CD14-positive monocyte (primary cell): ENCODE measurements at regions not wholly inside any gene's neighbourhood (a gene's known extent, or its start where the extent isn't known, plus 50 kb on each side); places are given as distances from the start of the nearest gene placed in this dataset.
"Not testable (repeated sequence)": the region's sequence is repeated elsewhere in the genome, so short reads cannot be mapped to it uniquely, and the experiment has no call there.

Experiments used
- DNase-seq, 3 donors: peaks; one replicate each; pipeline ENCODE4 v3.0.0-alpha.2; 2011 to 2022
- H2AFZ ChIP-seq: 2 replicates; pipeline ENCODE4 v1.6.0; 2012; ENCODE audit warnings: mild to moderate bottlenecking, low read depth, low read length, inconsistent platforms; ENCODE audit not compliant: insufficient read depth, poor library complexity, severe bottlenecking
- H3K27ac ChIP-seq, 2 donors: 1 replicate in 1 of 2; 2 replicates in 1 of 2; pipeline ENCODE4 v1.5.1; 2012 to 2013; ENCODE audit warnings: low read length in 2 of 2, control low read depth in 1 of 2, inconsistent platforms in 1 of 2, low read depth in 1 of 2, mild to moderate bottlenecking in 1 of 2
- H3K27me3 ChIP-seq, 2 donors: one replicate each; pipeline versions ENCODE4 v1.6.0 to v1.6.1; 2011 to 2013; ENCODE audit warnings: low read length in 2 of 2; ENCODE audit not compliant: control insufficient read depth in 2 of 2, insufficient read depth in 2 of 2
- H3K36me3 ChIP-seq, 2 donors: replicated peaks in 1 of 2; 1 replicate in 1 of 2; 2 replicates in 1 of 2; pipeline versions ENCODE4 v1.5.1 to v1.6.1; 2012 to 2013; ENCODE audit warnings: low read length in 2 of 2, control low read depth in 1 of 2, inconsistent platforms in 1 of 2, mild to moderate bottlenecking in 1 of 2; ENCODE audit not compliant: insufficient read depth in 2 of 2, control insufficient read depth in 1 of 2
- H3K4me1 ChIP-seq, 2 donors: 1 replicate in 1 of 2; 2 replicates in 1 of 2; pipeline versions ENCODE4 v1.5.1 to v1.6.1; 2012 to 2013; ENCODE audit warnings: low read length in 2 of 2, control low read depth in 1 of 2, inconsistent platforms in 1 of 2, mild to moderate bottlenecking in 1 of 2, moderate library complexity in 1 of 2; ENCODE audit not compliant: insufficient read depth in 2 of 2, control insufficient read depth in 1 of 2
- H3K4me2 ChIP-seq: replicated peaks from 2 replicates; pipeline ENCODE3; 2012; ENCODE audit warnings: low read length, moderate library complexity, mild to moderate bottlenecking; ENCODE audit not compliant: poor library complexity, severe bottlenecking; ENCODE audit errors: extremely low read depth
- H3K4me3 ChIP-seq, 3 experiments: fragments of 200-600 bp in 1 of 3; sonication (generic) in 1 of 3; replicated peaks in 1 of 3; 1 replicate in 2 of 3; 2 replicates in 1 of 3; pipeline ENCODE4 v1.5.1; 2011 to 2013; ENCODE audit warnings: low read length in 3 of 3, mild to moderate bottlenecking in 3 of 3, control low read depth in 2 of 3, low read depth in 2 of 3, inconsistent platforms in 1 of 3, moderate library complexity in 1 of 3
- H3K79me2 ChIP-seq: 2 replicates; pipeline ENCODE4 v1.6.0; 2012; ENCODE audit warnings: mild to moderate bottlenecking, control low read depth, inconsistent platforms, low read length, moderate library complexity; ENCODE audit not compliant: insufficient read depth
- H3K9ac ChIP-seq: 2 replicates; pipeline ENCODE4 v1.6.0; 2017; ENCODE audit warnings: low read length, mild to moderate bottlenecking; ENCODE audit not compliant: insufficient read depth, poor library complexity, severe bottlenecking
- H3K9me3 ChIP-seq, 2 donors: replicated peaks in 1 of 2; 1 replicate in 1 of 2; 2 replicates in 1 of 2; pipeline versions ENCODE4 v1.5.1 to v1.6.1; 2012 to 2013; ENCODE audit warnings: low read length in 2 of 2, control low read depth in 1 of 2; ENCODE audit not compliant: control insufficient read depth in 1 of 2, insufficient read depth in 1 of 2
- H4K20me1 ChIP-seq: 2 replicates; pipeline ENCODE4 v1.6.0; 2012; ENCODE audit warnings: mild to moderate bottlenecking, low read length, control low read depth, moderate library complexity; ENCODE audit not compliant: insufficient read depth
- H3K27ac Mint-ChIP-seq, 7 donors: one replicate each; pipeline ENCODE4 v1.8.0; 2020; ENCODE audit warnings: mild to moderate bottlenecking in 7 of 7, mixed read lengths in 7 of 7, moderate library complexity in 6 of 7, inconsistent platforms in 2 of 7
- H3K27me3 Mint-ChIP-seq, 3 donors: one replicate each; pipeline ENCODE4 v1.8.0; 2021 to 2022; ENCODE audit warnings: low read depth in 3 of 3, mild to moderate bottlenecking in 3 of 3, mixed read lengths in 3 of 3, moderate library complexity in 3 of 3, inconsistent platforms in 1 of 3
- H3K36me3 Mint-ChIP-seq, 2 donors: one replicate each; pipeline ENCODE4 v1.8.0; 2020; ENCODE audit warnings: mixed read lengths in 2 of 2, inconsistent platforms in 1 of 2, mild to moderate bottlenecking in 1 of 2
- H3K4me1 Mint-ChIP-seq: one replicate; pipeline ENCODE4 v1.8.0; 2020; ENCODE audit warnings: mild to moderate bottlenecking, mixed read lengths
- H3K4me3 Mint-ChIP-seq, 2 donors: one replicate each; pipeline ENCODE4 v1.8.0; 2020; ENCODE audit warnings: mild to moderate bottlenecking in 2 of 2, mixed read lengths in 2 of 2, moderate library complexity in 1 of 2
- H3K9me3 Mint-ChIP-seq, 7 donors: one replicate each; pipeline ENCODE4 v1.8.0; 2020 to 2022; ENCODE audit warnings: mixed read lengths in 7 of 7, mild to moderate bottlenecking in 6 of 7, moderate library complexity in 6 of 7, inconsistent platforms in 2 of 7
- CTCF ChIP-seq: fragments of 200-600 bp; IDR thresholded peaks from one replicate; pipeline ENCODE4 v1.8.0; 2022; ENCODE audit warnings: antibody characterized with exemption, mild to moderate bottlenecking
- WGBS: methylation state at CpG from one replicate; pipeline ENCODE4 v1.1.5; 2013; ENCODE audit warnings: missing lambda C conversion rate; ENCODE audit not compliant: insufficient coverage; 5-methylcytosine and 5-hydroxymethylcytosine counted together
- intact Hi-C, 2 donors: fragments of 100-400 bp; cut with micrococcal nuclease; formaldehyde crosslinking; loops; one replicate each; pipeline versions ENCODE4 v1.15.0 to v1.15.1; 2023

GRCh38 chr14:101673873-101674272, 87.6 kb upstream of the PPP2R5C start:
- Histone ChIP-seq H3K79me2 (no peaks in the 10 kb centered on the region), H3K4me1 (no peaks in the 10 kb centered on the region), H3K27ac (no peak overlapping the region), H3K9ac (no peak overlapping the region), H3K4me3 (no peak overlapping the region), H3K9me3 (peaks cover 0 to 19% of the 10 kb centered on the region in 2 donors), H3K27me3 (peaks cover 0 to 9% of the 10 kb centered on the region in 2 donors), H4K20me1 (no peaks in the 10 kb centered on the region), H3K4me2 (no peak overlapping the region), H3K36me3 (no peaks in the 10 kb centered on the region), H2AFZ (no peak overlapping the region)
- intact Hi-C loops, result no loop called here
- H3K9me3 Mint-ChIP-seq, result peaks cover 10 to 27% (median 22%) of the 10 kb centered on the region in 7 donors
- H3K27ac Mint-ChIP-seq, result no peak overlapping the region
- TF ChIP-seq CTCF, result no peak
- H3K4me1 Mint-ChIP-seq, result no peaks in the 10 kb centered on the region
- DNase-seq, result no peak
- H3K36me3 Mint-ChIP-seq, result no peaks in the 10 kb centered on the region
- WGBS, result 65% methylated on average over 3 of the region's 5 CpGs
- no peak overlapping the region for H3K4me3 Mint-ChIP-seq
- H3K27me3 Mint-ChIP-seq, result peaks cover 7 to 28% (median 12%) of the 10 kb centered on the region in 3 donors

- H3K36me3 Mint-ChIP-seq, DNase-seq, H3K9ac ChIP-seq, H3K79me2 ChIP-seq, H3K4me2 ChIP-seq, H2AFZ ChIP-seq, intact Hi-C loops, H3K27me3 ChIP-seq, H3K27ac Mint-ChIP-seq, H3K4me3 ChIP-seq, H3K36me3 ChIP-seq, H3K4me1 ChIP-seq, H4K20me1 ChIP-seq, H3K27ac ChIP-seq, H3K9me3 ChIP-seq, H3K4me3 Mint-ChIP-seq, H3K4me1 Mint-ChIP-seq: not testable (repeated sequence)
- H3K27me3 Mint-ChIP-seq, result peaks cover 4 to 21% (median 12%) of the 10 kb centered on the region in 3 donors
- WGBS, result no CpG with 5 or more reads among the region's 2 CpGs
- peaks cover 2 to 10% (median 7%) of the 10 kb centered on the region in 7 donors for H3K9me3 Mint-ChIP-seq
These were observed 85.7 kb upstream of the PPP2R5C start for GRCh38 chr14:101675835-101676234.

- H3K4me2 ChIP-seq, H2AFZ ChIP-seq, DNase-seq, H3K36me3 ChIP-seq, H3K4me3 ChIP-seq, H3K27ac ChIP-seq, H3K9ac ChIP-seq, H3K4me1 Mint-ChIP-seq, H3K27me3 ChIP-seq, H3K4me3 Mint-ChIP-seq, intact Hi-C loops, H3K9me3 ChIP-seq, H3K36me3 Mint-ChIP-seq, H3K79me2 ChIP-seq, H4K20me1 ChIP-seq, H3K27ac Mint-ChIP-seq, H3K9me3 Mint-ChIP-seq, H3K4me1 ChIP-seq: not testable (repeated sequence)
- peaks cover 0 to 12% (median 6%) of the 10 kb centered on the region in 3 donors for H3K27me3 Mint-ChIP-seq
- WGBS, result 100% methylated on average over 2 of the region's 11 CpGs
These were observed 83.6 kb upstream of the PPP2R5C start for GRCh38 chr14:101677912-101678327.
